IPS-20b (cell line): ENCODE measurements at regions not wholly inside any gene's neighbourhood (a gene's known extent, or its start where the extent isn't known, plus 50 kb on each side); places are given as distances from the start of the nearest gene placed in this dataset.
A peak's percentile ranks its signal among the peaks of the same experiment; 100 is the strongest.

ENCODE experiments used
- H3K27ac ChIP-seq: one replicate; pipeline ENCODE4 v1.5.1; 2013; ENCODE audit warnings: low read length
- H3K27me3 ChIP-seq: 2 replicates; pipeline ENCODE4 v1.6.1; 2013; ENCODE audit warnings: mild to moderate bottlenecking, low read length, inconsistent platforms; ENCODE audit not compliant: insufficient read depth
- H3K36me3 ChIP-seq: 2 replicates; pipeline ENCODE4 v1.6.1; 2013; ENCODE audit warnings: low read depth, mild to moderate bottlenecking, inconsistent platforms, low read length, moderate library complexity; ENCODE audit not compliant: insufficient read depth
- H3K4me1 ChIP-seq: 2 replicates; pipeline ENCODE4 v1.6.1; 2013; ENCODE audit warnings: mild to moderate bottlenecking, control low read depth, inconsistent platforms, low read length, moderate library complexity; ENCODE audit not compliant: insufficient read depth
- H3K4me3 ChIP-seq: 2 replicates; pipeline ENCODE4 v1.5.1; 2013; ENCODE audit warnings: mild to moderate bottlenecking, low read length, inconsistent platforms
- H3K9ac ChIP-seq: 2 replicates; pipeline ENCODE4 v1.6.1; 2013; ENCODE audit warnings: low read depth, mild to moderate bottlenecking, inconsistent platforms, low read length, moderate library complexity
- H3K9me3 ChIP-seq: 2 replicates; pipeline ENCODE4 v1.6.1; 2013; ENCODE audit warnings: mild to moderate bottlenecking, low read depth, low read length, inconsistent platforms; ENCODE audit not compliant: insufficient read depth

DNA sequence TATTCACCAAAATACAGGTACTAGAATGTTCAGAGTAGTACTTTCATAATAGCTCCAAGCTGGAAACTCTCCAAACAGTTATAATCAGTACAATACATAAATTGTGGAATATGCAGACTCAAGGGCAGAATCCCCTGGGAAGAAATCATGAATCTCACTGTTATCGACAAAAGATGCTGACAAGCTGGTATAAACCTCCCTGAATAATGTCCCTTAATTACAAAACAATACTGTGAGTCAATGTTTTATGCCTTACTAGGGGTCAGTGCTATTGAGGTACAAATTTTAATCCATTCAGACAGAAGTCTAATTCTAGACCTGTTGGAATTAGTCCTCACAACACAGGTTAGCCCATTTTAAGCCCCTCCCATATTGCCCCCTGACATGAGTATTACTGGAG, 532.3 kb downstream of the DTWD2 start:
- H3K27ac ChIP-seq, result no peak overlapping the region
- H3K36me3 ChIP-seq, result no peaks in the 10 kb centered on the region
- H3K27me3 ChIP-seq, result no peaks in the 10 kb centered on the region

DNA sequence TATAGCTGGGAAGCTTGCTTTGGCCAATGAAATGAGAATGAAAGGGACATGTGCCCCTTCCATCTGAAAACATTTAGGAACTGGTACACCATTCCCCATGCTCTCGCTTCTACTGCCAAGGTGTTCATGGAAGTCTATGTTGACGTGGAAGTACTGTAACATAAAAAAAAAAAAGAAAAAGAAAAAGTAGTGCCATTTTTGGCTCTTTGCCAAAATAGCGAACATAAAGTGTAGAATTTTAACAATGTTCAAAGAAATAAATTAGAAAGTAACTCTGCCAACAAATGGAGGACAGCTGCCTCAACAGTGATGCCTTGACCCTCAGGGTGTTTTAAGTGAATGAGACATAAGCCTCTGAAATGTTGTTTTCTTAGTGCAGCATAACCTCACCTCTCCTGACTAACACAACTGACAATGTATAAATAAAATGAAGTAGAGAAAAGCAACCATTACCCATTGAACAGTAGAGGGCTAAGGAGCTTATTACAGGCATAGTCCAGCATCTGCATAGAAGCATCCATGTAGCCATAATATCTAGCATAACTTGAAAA, 536.6 kb downstream of the DTWD2 start:
- H3K27ac ChIP-seq, result no peak overlapping the region
- H3K9me3 ChIP-seq, result no peaks in the 10 kb centered on the region
- no peak overlapping the region for H3K9ac ChIP-seq
- H3K36me3 ChIP-seq, result no peaks in the 10 kb centered on the region
- H3K4me3 ChIP-seq, result no peak overlapping the region
- H3K4me1 ChIP-seq, result peaks cover 20% of the 10 kb centered on the region
- H3K27me3 ChIP-seq, result no peaks in the 10 kb centered on the region

More for the DNA sequence above, 532.3 kb downstream of the DTWD2 start:
- H3K9ac ChIP-seq, result no peak overlapping the region
- no peaks in the 10 kb centered on the region for H3K9me3 ChIP-seq
- H3K4me3 ChIP-seq, result no peak overlapping the region
- H3K4me1 ChIP-seq, result peaks cover 2% of the 10 kb centered on the region; the same call in 1 of the 2 replicates

DNA sequence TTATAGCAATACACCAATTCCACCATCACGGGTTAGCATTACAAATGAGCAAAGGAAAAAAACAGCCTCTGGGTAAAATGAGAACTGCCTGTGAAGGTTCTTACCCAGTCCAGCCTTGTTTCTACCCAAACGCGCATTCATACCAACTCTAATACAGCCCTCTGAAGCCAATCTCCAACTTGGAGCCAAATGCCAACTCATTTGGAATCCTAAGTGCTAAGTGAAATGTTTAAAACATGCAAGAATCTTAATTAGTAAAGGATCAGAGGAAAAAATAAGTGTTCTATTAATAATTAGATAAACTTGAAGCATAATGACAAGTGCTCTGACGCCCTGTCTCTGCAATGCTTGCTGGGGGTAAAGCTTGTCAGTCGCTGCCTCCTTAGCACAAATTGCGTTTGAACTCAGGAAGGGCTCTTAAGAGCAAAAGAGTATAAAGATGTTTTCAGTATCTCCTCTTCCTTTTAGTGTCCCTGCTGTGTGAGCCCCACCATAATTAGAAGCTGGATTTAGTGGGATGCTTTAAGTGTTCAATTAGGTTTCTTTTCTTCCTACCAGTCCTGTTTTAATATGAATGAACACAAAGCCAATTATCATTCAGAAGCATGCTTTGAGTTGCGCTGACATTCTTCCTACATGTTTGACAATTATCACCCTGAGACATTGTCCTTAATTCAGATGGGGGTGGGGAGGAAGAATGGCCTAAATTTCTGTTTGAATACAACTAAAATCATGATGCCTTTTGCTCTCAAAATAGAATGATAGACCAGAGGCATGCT, 537.6 kb downstream of the DTWD2 start:
- Histone ChIP-seq H3K36me3 (no peaks in the 10 kb centered on the region), H3K27ac (no peak overlapping the region), H3K9ac (no peak overlapping the region), H3K4me1 (peaks cover 23% of the 10 kb centered on the region), H3K27me3 (no peaks in the 10 kb centered on the region), H3K4me3 (0 out of 2 replicates have a peak overlapping the region, but pooled peaks have one; percentile 6), H3K9me3 (no peaks in the 10 kb centered on the region)

DNA sequence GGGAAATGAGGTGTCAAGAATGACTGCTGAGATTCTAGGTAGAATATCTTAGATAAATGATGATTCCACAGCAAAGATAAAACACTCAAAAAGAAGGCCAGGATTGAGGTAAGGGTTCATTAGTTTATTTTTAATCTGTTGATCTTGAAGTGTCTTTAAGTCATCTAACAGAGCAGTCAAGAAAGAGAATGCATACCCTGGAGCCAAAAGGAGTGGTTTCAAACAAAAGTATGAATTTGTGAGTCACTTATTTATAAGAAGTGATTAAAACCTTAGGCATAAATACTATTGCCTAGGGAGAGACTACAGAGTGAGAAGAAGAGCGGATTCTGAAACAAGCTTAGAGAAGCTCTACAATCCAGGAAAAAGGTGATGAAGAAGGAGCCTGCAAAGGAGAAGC, 541.0 kb downstream of the DTWD2 start:
- Histone ChIP-seq H3K36me3 (no peaks in the 10 kb centered on the region), H3K4me3 (no peak overlapping the region), H3K4me1 (peaks cover 36% of the 10 kb centered on the region), H3K9me3 (no peaks in the 10 kb centered on the region), H3K27me3 (no peaks in the 10 kb centered on the region), H3K27ac (no peak overlapping the region), H3K9ac (no peak overlapping the region)

DNA sequence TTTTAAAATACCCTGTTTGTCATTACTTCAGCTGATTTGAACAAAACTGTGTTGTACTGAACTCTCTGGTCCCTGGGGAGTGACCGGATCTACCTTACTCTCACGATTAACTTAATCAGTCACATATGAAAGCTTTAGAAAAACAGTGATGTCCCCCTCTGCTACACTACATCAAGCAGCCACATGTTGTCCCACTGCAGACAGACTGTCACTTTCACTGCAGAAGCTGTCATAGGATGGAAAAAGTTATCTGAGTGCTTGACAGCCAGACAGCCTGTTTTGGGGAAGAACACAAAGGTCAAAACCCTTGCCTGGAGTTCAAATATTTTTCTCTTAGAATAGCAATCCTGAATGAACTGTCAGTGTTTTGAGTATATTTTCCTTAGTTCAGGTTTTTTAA, 546.4 kb downstream of the DTWD2 start:
- H3K9ac ChIP-seq, result no peak overlapping the region
- H3K27me3 ChIP-seq, result no peaks in the 10 kb centered on the region
- H3K4me3 ChIP-seq, result no peak overlapping the region
- H3K36me3 ChIP-seq, result no peaks in the 10 kb centered on the region
- no peak overlapping the region for H3K27ac ChIP-seq
- H3K9me3 ChIP-seq, result no peaks in the 10 kb centered on the region
- peaks cover 15% of the 10 kb centered on the region for H3K4me1 ChIP-seq

DNA sequence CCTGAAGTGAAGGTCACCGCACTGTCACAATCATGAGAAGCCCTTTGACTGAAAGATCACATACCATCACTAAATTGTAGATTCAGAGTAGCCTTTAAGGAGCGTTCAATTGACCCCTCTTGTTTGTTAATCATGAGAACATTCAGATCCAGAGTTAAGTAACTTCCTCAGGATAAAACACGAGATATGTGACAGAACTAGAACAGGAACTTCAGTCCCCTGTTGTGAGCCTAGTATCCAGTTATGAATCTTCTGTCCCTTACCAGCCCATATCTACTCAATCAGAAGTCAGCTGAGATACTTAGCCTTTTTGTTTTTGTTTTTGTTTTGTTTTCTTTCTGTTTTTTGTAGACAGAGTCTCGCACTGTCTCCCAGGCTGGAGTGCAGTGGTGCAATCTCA, 547.3 kb downstream of the DTWD2 start:
- no peaks in the 10 kb centered on the region for H3K27me3 ChIP-seq
- H3K9ac ChIP-seq, result no peak overlapping the region
- H3K4me1 ChIP-seq, result peaks cover 12% of the 10 kb centered on the region
- H3K9me3 ChIP-seq, result no peaks in the 10 kb centered on the region
- no peak overlapping the region for H3K27ac ChIP-seq
- no peaks in the 10 kb centered on the region for H3K36me3 ChIP-seq
- no peak overlapping the region for H3K4me3 ChIP-seq

DNA sequence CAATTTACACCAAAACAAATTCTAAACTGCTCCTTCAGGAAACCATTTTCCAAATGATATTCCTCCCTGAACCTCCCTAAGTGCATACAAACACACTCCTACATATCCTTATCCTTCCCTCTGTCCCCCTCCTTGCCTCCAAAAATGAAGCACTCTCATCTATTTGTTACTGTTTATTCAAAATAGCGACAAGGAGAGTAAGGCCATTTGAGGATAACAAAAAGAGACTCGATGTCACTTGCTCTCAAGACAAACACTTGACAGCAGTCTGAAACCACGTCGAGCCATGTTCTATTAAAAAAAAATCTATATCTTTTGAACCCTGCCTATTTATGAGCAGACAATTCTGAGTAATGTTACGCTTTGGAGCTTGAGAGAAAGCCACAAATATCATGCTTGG, 547.9 kb downstream of the DTWD2 start:
- Histone ChIP-seq H3K27me3 (no peaks in the 10 kb centered on the region), H3K36me3 (no peaks in the 10 kb centered on the region), H3K9ac (no peak overlapping the region), H3K4me1 (peaks cover 11% of the 10 kb centered on the region), H3K4me3 (no peak overlapping the region), H3K27ac (no peak overlapping the region), H3K9me3 (no peaks in the 10 kb centered on the region)

DNA sequence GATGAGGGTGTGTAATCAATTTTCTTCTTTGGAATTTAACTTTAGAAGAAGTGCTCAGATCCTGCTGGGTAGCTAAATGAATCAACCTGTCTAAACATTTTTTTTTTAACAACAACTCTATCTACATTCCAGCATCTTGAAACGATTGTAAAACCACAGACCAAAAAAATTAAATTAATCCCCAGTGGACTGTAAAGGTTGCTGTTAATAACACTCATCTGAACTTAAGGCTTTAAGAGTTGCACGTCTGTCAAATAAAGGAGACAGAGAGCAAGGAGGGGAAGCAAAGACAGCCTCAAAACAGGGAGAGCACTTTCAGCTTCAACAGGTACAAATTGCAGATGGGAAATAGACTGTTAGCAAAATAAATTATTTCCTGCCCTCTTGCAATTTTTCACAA, 548.5 kb downstream of the DTWD2 start:
- peaks cover 5% of the 10 kb centered on the region; the same call in 1 of the 2 replicates for H3K4me1 ChIP-seq
- H3K9me3 ChIP-seq, result no peaks in the 10 kb centered on the region
- no peaks in the 10 kb centered on the region for H3K36me3 ChIP-seq
- H3K4me3 ChIP-seq, result no peak overlapping the region
- no peak overlapping the region for H3K9ac ChIP-seq
- H3K27me3 ChIP-seq, result no peaks in the 10 kb centered on the region
- H3K27ac ChIP-seq, result no peak overlapping the region

DNA sequence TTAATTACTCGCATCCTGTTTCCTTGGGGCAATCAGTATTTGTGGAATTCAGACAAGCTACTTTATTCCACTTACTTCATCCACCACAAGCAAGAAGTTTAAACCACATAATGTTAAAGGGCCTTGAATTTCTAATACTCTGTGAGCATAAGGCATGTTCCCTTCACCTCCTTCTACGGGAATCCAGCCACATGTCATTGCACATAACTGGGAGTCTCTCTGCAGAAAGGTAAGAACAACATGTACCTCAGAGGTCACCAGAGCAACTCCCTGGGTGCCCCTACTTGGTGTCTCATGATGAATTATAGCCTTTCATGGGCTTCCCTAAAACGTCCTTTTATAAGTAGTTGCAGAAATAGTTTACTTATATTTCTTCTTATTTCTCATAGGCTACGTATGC, 553.2 kb downstream of the DTWD2 start:
- H3K9ac ChIP-seq, result no peak overlapping the region
- H3K27me3 ChIP-seq, result no peaks in the 10 kb centered on the region
- no peak overlapping the region for H3K27ac ChIP-seq
- no peak overlapping the region for H3K4me3 ChIP-seq
- no peaks in the 10 kb centered on the region for H3K36me3 ChIP-seq
- H3K9me3 ChIP-seq, result no peaks in the 10 kb centered on the region
- no peaks in the 10 kb centered on the region for H3K4me1 ChIP-seq

DNA sequence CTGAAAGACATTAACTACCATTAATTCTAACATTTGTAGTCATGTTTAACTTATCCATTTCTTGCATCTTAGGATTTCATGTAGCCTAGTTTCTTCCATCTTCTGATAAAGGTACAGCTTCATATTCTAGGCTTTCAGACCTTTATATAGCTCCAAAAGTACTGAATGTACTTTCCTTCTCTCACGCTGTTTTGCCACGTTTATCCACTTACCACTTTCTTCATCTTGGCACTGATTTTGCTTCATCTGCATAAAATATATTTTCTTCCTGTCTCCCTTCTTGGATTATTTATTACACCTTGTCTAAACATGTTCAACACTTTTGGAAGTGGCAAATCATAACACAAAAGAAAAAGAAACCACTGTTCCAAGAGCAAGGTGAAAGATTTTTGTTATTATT, 553.8 kb downstream of the DTWD2 start:
- no peaks in the 10 kb centered on the region for H3K9me3 ChIP-seq
- H3K4me3 ChIP-seq, result no peak overlapping the region
- H3K9ac ChIP-seq, result no peak overlapping the region
- H3K36me3 ChIP-seq, result no peaks in the 10 kb centered on the region
- H3K4me1 ChIP-seq, result no peaks in the 10 kb centered on the region
- no peaks in the 10 kb centered on the region for H3K27me3 ChIP-seq
- H3K27ac ChIP-seq, result no peak overlapping the region

DNA sequence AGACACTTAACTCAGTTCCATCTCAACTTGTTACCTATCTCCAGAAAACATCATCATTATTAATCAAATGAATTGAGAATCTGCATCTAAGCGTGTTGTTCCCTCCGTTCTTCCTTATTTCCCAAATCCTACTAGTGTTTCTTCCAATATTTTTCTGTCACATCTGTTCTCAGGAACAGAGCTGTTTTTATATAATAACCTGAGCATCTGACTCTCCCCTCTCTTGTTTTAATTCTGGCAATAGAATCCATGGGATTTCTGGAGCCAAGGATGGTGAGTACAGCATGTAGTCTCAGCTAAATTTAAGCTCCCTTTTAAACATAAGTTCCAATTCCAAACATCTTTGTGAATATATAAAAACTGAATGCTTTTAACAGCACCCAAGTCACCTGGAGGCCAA, 558.3 kb downstream of the DTWD2 start:
- Histone ChIP-seq H3K27ac (no peak overlapping the region), H3K9me3 (0 out of 2 replicates have a peak, but pooled peaks cover 3% of the 10 kb centered on the region), H3K36me3 (no peaks in the 10 kb centered on the region), H3K4me3 (no peak overlapping the region), H3K9ac (no peak overlapping the region), H3K4me1 (no peaks in the 10 kb centered on the region), H3K27me3 (no peaks in the 10 kb centered on the region)

DNA sequence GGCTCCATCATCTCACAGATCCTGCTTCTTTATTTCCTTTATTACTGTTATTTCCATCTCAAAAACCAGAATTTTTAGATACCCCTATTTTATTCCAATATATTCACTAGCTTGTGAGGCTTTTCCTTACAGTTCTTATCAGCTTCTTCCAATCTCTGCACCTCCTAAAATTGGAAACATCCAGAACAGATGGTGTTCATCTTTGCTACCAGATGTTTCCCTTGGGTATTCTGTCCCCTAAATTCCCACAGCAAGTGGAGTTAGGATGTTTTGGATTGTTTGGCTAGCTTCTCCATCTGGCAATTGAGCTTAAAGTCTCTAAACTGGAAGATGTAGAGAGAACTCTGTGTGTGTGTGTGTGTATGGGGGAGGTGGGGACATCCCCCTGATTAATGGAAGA, 580.4 kb downstream of the DTWD2 start:
- H3K9me3 ChIP-seq, result no peaks in the 10 kb centered on the region
- H3K4me1 ChIP-seq, result no peaks in the 10 kb centered on the region
- H3K27ac ChIP-seq, result no peak overlapping the region
- no peaks in the 10 kb centered on the region for H3K27me3 ChIP-seq
- no peaks in the 10 kb centered on the region for H3K36me3 ChIP-seq
- H3K9ac ChIP-seq, result no peak overlapping the region
- H3K4me3 ChIP-seq, result no peak overlapping the region
